GM08714 (cell line): ENCODE measurements at regions not wholly inside any gene's neighbourhood (a gene's known extent, or its start where the extent isn't known, plus 50 kb on each side); places are given as distances from the start of the nearest gene placed in this dataset.

ENCODE experiments used
- H3K4me3 ChIP-seq: fragments of 200-500 bp; sonication (Bioruptor generic); 2 replicates; pipeline ENCODE4 v1.5.1; 2014; ENCODE audit warnings: mild to moderate bottlenecking, low read length, inconsistent platforms
- ZNF274 ChIP-seq: IDR thresholded peaks from 2 replicates; pipeline ENCODE4 v1.6.1; 2012; ENCODE audit warnings: mild to moderate bottlenecking, low read depth, low read length

GRCh38 chr3:107959550-107960154, 131.2 kb downstream of the CD47 start:
- TF ChIP-seq ZNF274 = no peak
- no peak overlapping the region for H3K4me3 ChIP-seq

DNA sequence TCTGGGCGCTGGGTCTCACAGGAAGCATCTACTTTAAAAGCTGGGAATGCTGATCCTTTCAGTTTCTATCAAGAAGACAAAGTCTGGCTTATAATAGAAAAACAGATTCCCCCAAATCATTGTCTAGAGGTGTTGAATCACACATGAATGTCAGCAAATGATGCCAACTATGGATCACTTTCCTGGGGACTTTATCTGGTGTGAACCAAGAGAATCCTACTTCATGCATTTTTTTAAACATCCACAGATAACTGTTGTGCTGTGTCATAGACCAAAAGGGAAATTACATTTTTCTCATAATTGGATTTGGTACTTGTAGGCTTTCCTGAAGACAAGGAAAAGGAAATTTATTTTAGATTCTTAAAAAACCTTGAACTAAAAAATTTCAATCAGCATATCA, 132.7 kb downstream of the CD47 start:
- H3K4me3 ChIP-seq = no peak overlapping the region
- no peak for TF ChIP-seq ZNF274

- H3K4me3 ChIP-seq = no peak overlapping the region
Observed at GRCh38 chr3:107956991-107957900, 133.6 kb downstream of the CD47 start.

DNA sequence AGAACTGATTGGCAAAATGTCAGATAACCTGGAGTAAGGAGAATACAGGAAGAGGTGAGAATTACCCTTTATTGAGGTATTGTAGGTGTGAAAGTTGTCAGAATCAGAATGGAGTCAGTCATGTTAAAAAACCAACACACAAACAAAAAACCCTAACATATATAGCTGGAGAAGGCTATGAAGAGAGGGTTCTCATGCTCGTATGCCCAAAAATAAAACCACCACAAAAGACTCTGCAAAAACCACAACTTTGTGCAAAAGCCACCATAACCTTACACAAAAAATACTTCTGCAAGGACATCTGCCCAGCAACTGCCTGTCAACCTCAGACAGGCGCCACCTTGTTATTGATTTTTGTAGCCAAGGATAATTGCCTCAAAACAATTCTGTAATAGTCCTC, 136.0 kb downstream of the CD47 start:
- H3K4me3 ChIP-seq = no peak overlapping the region
- no peak for TF ChIP-seq ZNF274

More at GRCh38 chr3:107956991-107957900, 133.6 kb downstream of the CD47 start:
- no peak for TF ChIP-seq ZNF274

DNA sequence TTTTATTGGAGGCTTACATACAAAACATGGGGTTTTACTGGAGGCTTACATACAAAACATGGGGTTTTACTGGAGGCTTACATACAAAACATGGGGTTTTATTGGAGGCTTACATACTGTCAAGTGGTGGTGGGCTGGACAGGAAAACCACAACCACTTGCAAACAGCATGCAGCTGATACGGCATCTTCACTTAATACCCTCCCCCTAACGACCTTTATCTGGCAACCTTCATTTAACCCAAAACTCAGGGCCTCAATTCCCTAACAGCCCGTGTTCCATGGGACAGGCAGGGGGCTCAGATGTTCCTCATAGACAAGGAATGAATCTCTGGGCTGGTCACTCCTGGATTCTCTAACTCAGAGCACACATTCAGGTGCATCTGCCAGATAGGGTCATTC, 137.1 kb downstream of the CD47 start:
- H3K4me3 ChIP-seq = no peak overlapping the region
- TF ChIP-seq ZNF274 = no peak

GRCh38 chr3:107951126-107951525, 139.7 kb downstream of the CD47 start:
- H3K4me3 ChIP-seq = no peak overlapping the region
- no peak for TF ChIP-seq ZNF274

GRCh38 chr3:107950417-107950816, 140.4 kb downstream of the CD47 start:
- H3K4me3 ChIP-seq = no peak overlapping the region
- TF ChIP-seq ZNF274 = no peak

GRCh38 chr3:107949394-107949970, 141.3 kb downstream of the CD47 start:
- no peak for TF ChIP-seq ZNF274

GRCh38 chr3:107947203-107947602, 143.6 kb downstream of the CD47 start:
- no peak overlapping the region for H3K4me3 ChIP-seq
- TF ChIP-seq ZNF274 = no peak

More at GRCh38 chr3:107949394-107949970, 141.3 kb downstream of the CD47 start:
- no peak overlapping the region for H3K4me3 ChIP-seq

DNA sequence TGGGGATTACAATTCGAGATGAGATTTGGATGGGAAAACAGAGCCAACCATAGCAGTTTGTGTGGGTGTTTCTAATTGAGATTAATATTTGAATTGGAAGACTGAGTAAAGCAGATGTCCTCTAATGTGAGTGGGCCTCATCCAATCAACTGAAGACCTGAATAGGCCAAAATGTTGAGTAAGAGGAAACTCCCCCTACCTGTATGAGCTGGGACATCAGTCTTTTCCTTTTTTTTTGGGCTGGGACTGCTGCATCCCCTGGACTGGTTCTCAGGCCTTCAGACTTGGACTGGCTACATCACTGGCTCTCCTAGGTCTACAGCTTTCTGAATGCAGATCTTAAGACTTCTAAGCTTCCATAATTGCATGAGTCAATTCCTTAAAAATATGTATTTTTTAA, 144.1 kb downstream of the CD47 start:
- no peak overlapping the region for H3K4me3 ChIP-seq
- no peak for TF ChIP-seq ZNF274

DNA sequence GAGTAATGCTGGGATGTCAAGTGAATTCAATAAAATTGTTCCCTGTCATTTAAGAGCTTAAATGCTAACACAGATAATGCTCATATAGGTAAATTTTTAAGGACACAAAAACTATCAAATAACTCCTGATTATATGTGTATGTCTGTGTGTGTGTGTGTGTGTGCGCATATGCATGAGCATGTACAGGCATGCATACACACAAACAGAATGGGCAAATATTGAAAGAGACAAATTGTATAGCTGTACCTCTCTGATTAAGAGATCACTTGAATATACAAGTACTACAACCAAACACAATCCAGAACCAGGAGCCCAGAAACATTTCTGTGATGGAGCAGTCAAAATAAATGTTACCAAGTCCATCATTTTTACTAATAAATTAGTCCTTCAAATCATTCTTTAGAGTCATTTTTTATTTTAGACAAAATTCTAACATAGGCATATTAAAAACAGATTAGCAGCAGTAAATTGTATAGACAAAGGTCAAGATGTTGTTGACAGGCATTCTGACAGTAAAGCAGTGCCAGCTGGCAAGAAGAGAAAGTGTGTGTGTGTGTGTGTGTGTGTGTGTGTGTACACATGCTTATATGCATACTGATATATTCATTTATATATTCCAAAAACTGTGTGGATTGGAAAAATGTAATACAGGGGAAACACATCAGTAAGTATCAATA, 145.3 kb downstream of the CD47 start:
- TF ChIP-seq ZNF274 = no peak
- no peak overlapping the region for H3K4me3 ChIP-seq

GRCh38 chr3:107943786-107944523, 146.9 kb downstream of the CD47 start:
- TF ChIP-seq ZNF274 = no peak
- H3K4me3 ChIP-seq = no peak overlapping the region

DNA sequence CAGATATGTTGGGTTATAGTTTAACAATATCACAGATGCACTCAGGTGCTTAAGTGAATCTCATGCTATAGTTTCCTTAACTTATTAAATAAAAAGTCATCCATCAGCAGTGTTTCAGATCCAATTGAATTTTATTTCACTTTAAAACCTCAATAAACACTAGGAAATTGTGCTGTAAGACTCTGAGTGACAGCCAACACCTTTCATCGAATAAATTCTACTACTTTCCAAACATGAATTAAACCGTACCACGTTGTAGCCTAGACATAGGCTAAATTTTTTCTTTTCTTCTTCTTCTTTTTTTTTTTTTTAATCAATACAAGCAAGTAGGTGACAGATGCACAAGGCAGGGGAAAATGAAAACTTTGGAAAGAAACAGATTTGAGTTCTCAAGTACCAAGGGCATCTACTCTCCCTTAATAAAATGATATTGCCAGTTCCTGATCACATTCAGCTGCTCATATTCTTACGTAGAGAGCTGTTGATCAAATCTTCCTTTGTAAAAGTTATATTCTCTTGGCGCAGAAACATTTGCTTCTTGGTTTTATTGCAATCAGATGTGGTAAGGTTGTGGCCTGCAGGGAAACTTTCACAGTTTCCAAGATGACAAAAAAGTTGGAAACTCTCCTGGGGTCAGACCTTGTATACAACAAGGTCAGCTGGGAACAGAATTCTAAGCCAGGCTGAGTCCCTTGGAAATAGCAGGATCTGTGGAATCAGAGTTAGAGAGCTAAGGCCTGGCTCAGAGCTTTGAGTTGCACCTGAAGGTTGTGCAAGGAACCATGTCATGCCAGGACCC, 147.7 kb downstream of the CD47 start:
- TF ChIP-seq ZNF274 = no peak
- no peak overlapping the region for H3K4me3 ChIP-seq
